Ishikawa (cell line): ENCODE measurements at regions not wholly inside any gene's neighbourhood (a gene's known extent, or its start where the extent isn't known, plus 50 kb on each side); places are given as distances from the start of the nearest gene placed in this dataset.

Experiments
- CEBPB ChIP-seq: IDR thresholded peaks from 2 replicates; pipeline ENCODE4 v1.6.1; 2012
- CREB1 ChIP-seq: IDR thresholded peaks from 2 replicates; pipeline ENCODE4 v1.6.1; 2012; ENCODE audit warnings: low read depth
- EGR1 ChIP-seq: IDR thresholded peaks from 2 replicates; pipeline ENCODE4 v1.6.1; 2012
- EP300 ChIP-seq: IDR thresholded peaks from 2 replicates; pipeline ENCODE4 v1.6.1; 2012; ENCODE audit warnings: borderline replicate concordance
- FOXM1 ChIP-seq: IDR thresholded peaks from 2 replicates; pipeline ENCODE4 v1.6.1; 2012; ENCODE audit warnings: low read depth, borderline replicate concordance
- NFIC ChIP-seq: IDR thresholded peaks from 2 replicates; pipeline ENCODE4 v1.6.1; 2012
- RAD21 ChIP-seq: IDR thresholded peaks from 2 replicates; pipeline ENCODE4 v1.6.1; 2012; ENCODE audit warnings: low read depth
- TAF1 ChIP-seq: IDR thresholded peaks from 2 replicates; pipeline ENCODE4 v1.6.1; 2012; ENCODE audit warnings: low read depth, mild to moderate bottlenecking
- TCF12 ChIP-seq: IDR thresholded peaks from 2 replicates; pipeline ENCODE4 v1.6.1; 2012; ENCODE audit warnings: low read depth
- TEAD4 ChIP-seq: IDR thresholded peaks from 2 replicates; pipeline ENCODE4 v1.6.1; 2012
- YY1 ChIP-seq: IDR thresholded peaks from 2 replicates; pipeline ENCODE4 v1.6.1; 2012; ENCODE audit warnings: low read depth
- ZBTB7A ChIP-seq: IDR thresholded peaks from 2 replicates; pipeline ENCODE4 v1.6.1; 2012; ENCODE audit warnings: low read depth
- TF ChIP-seq, protein P1 (sequence below): IDR thresholded peaks from 2 replicates; pipeline ENCODE4 v1.6.1; 2012; ENCODE audit warnings: low read depth, mild to moderate bottlenecking
- TF ChIP-seq, protein P2 (sequence below): IDR thresholded peaks from 2 replicates; pipeline ENCODE4 v1.6.1; 2012
- TF ChIP-seq, protein P3 (sequence below): IDR thresholded peaks from 2 replicates; pipeline ENCODE4 v1.6.1; 2012

DNA sequence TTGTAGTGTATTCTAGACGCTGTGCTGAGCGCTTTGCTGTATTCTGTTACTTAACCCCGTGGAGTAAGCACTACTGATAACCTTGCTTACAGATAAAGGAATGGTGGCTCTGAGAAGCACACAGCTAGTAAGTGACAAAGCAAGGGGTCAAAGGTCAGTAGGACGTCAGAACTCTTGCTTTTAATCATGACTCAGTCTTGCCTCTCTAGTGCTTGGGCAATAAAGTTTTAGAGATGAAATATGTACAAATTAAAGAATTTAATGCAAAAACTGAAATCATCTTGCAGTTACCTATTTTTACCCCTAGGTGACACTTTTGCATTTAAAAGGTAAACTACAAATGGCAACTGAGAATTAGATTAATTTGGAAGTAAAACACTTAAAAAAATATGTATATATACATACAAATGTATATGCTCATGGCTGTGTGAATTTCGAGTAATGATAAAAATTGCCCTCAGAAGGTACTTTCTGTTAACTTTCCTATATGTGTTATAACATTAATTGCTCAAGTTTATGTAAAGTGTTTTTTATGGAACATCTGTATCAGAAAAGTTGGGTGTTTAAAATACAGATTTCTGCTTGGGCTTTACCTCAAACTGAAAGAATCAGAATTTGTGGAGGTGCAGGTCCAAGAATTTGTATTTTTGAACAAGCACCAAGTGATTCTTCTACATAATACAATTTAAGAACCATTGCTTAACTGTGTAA is 175.1 kb upstream of the DAB2 start:
- no peak for TF ChIP-seq ZBTB7A
- TF ChIP-seq CREB1 = no peak
- TF ChIP-seq TEAD4 = no peak
- peak; percentile 64 for TF ChIP-seq RAD21
- no peak for TF ChIP-seq EGR1
- TF ChIP-seq FOXM1 = no peak

DNA sequence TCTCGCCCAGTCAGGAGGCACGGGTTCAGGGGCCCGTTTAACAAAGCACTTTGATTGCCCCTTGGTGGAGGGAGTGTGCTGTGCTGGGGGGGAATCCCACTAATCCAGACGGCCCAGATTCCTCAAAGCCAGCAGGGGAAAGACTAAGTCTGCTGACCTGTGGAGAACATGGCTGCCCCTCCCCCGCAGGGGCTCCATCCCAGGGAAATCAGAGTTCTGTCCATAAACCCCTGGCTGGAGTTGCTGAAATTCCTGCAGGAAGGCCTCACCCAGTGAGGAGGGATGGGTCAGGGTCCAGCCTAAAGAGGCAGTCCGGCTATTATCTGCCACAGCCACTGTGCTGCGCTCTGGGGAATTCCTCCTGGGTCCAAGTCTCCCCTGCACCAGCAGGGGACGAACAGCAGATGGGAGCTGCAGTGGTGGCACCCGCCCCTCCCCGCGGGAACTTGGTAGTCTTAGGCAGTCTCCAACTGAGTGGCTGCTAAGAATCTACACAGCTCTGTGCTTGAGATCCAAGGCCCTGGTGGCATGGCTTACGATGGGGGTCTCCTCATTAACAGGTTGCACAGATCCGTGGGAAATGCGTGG is 174.0 kb upstream of the DAB2 start:
- TF ChIP-seq, protein P1, sequence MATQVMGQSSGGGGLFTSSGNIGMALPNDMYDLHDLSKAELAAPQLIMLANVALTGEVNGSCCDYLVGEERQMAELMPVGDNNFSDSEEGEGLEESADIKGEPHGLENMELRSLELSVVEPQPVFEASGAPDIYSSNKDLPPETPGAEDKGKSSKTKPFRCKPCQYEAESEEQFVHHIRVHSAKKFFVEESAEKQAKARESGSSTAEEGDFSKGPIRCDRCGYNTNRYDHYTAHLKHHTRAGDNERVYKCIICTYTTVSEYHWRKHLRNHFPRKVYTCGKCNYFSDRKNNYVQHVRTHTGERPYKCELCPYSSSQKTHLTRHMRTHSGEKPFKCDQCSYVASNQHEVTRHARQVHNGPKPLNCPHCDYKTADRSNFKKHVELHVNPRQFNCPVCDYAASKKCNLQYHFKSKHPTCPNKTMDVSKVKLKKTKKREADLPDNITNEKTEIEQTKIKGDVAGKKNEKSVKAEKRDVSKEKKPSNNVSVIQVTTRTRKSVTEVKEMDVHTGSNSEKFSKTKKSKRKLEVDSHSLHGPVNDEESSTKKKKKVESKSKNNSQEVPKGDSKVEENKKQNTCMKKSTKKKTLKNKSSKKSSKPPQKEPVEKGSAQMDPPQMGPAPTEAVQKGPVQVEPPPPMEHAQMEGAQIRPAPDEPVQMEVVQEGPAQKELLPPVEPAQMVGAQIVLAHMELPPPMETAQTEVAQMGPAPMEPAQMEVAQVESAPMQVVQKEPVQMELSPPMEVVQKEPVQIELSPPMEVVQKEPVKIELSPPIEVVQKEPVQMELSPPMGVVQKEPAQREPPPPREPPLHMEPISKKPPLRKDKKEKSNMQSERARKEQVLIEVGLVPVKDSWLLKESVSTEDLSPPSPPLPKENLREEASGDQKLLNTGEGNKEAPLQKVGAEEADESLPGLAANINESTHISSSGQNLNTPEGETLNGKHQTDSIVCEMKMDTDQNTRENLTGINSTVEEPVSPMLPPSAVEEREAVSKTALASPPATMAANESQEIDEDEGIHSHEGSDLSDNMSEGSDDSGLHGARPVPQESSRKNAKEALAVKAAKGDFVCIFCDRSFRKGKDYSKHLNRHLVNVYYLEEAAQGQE = no peak
- no peak for TF ChIP-seq TCF12
- TF ChIP-seq TEAD4 = no peak
- TF ChIP-seq CEBPB = no peak
- TF ChIP-seq CREB1 = no peak
- TF ChIP-seq ZBTB7A = no peak
- TF ChIP-seq, protein P2, sequence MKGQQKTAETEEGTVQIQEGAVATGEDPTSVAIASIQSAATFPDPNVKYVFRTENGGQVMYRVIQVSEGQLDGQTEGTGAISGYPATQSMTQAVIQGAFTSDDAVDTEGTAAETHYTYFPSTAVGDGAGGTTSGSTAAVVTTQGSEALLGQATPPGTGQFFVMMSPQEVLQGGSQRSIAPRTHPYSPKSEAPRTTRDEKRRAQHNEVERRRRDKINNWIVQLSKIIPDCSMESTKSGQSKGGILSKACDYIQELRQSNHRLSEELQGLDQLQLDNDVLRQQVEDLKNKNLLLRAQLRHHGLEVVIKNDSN = no peak
- TF ChIP-seq TAF1 = no peak
- TF ChIP-seq YY1 = no peak
- no peak for TF ChIP-seq RAD21
- no peak for TF ChIP-seq EGR1
- no peak for TF ChIP-seq EP300
- TF ChIP-seq FOXM1 = no peak
- no peak for TF ChIP-seq NFIC
- TF ChIP-seq, protein P3, sequence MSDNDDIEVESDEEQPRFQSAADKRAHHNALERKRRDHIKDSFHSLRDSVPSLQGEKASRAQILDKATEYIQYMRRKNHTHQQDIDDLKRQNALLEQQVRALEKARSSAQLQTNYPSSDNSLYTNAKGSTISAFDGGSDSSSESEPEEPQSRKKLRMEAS = no peak

DNA sequence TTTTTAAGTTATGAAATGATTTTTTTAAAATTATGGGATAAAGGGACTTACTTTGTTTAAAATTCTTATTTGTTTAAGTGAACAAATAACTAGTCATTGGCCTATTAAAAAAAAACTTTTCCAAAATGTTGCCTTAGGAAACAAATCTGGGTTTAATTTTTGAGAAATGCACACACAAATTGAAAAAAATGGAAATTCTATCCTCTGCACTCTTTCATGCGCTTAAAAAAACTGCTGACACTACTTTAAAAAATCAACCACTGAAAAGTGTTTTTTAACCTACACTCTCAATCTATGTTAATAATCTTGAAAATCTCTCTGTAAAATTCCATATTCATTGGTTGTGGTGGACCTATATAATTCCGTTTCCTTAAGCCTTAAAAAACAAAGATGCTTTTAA is 163.4 kb upstream of the DAB2 start:
- TF ChIP-seq TCF12 = no peak
- no peak for TF ChIP-seq EGR1
- TF ChIP-seq TAF1 = no peak
- TF ChIP-seq TEAD4 = no peak
- no peak for TF ChIP-seq YY1
- TF ChIP-seq, protein P2 = no peak
- TF ChIP-seq CEBPB = no peak
- TF ChIP-seq, protein P1 = no peak
- TF ChIP-seq EP300 = no peak
- TF ChIP-seq CREB1 = no peak
- TF ChIP-seq RAD21 = no peak
- no peak for TF ChIP-seq ZBTB7A
- no peak for TF ChIP-seq FOXM1
- no peak for TF ChIP-seq NFIC
- TF ChIP-seq, protein P3 = no peak

DNA sequence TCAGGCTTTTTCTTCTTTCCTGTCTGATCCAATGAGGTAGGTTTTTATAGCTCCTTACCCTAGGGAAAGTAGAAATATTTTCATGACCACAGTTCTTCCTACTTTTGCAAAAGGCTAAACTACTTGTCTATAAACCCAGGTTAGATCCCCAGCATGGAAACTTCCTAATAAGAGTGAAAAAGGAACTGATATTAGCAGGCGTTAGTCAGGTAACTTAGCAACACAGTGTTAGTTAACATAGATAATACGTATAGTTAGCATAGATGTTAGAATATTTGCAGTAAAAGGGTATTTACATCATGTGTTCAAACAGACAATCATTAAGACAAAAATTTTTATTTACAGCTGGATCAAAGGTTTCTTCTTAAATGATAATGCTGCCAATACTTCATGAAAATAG is 162.9 kb upstream of the DAB2 start:
- TF ChIP-seq, protein P2 = no peak
- TF ChIP-seq CEBPB = no peak
- no peak for TF ChIP-seq EP300
- TF ChIP-seq, protein P3 = no peak
- no peak for TF ChIP-seq TAF1
- TF ChIP-seq RAD21 = no peak
- TF ChIP-seq CREB1 = no peak
- no peak for TF ChIP-seq FOXM1
- no peak for TF ChIP-seq EGR1
- TF ChIP-seq, protein P1 = no peak
- TF ChIP-seq YY1 = no peak
- TF ChIP-seq NFIC = no peak
- TF ChIP-seq ZBTB7A = no peak
- TF ChIP-seq TCF12 = no peak
- TF ChIP-seq TEAD4 = no peak
